CD4-positive, alpha-beta T cell (primary cell): ENCODE measurements at regions not wholly inside any gene's neighbourhood (a gene's known extent, or its start where the extent isn't known, plus 50 kb on each side); places are given as distances from the start of the nearest gene placed in this dataset.

Experiments
- ATAC-seq: fragments of 200-7000 bp; cut with Tn5 transposase; one replicate; pipeline ENCODE4 v1.10.0; 2022; ENCODE audit warnings: mild to moderate bottlenecking; ENCODE audit not compliant: poor library complexity
- CTCF ChIA-PET: fragments of 350-600 bp; sonication (Branson Sonifier 250); formaldehyde crosslinking; loops from one replicate; lab custom pipeline; 2021; ENCODE audit warnings: antibody characterized with exemption, inconsistent platforms; lab: Charles Lee
- POLR2A ChIA-PET: fragments of 350-600 bp; sonication (Branson Sonifier 250); formaldehyde crosslinking; loops from one replicate; lab custom pipeline; 2021; ENCODE audit warnings: antibody characterized with exemption, inconsistent platforms; lab: Charles Lee
- DNase-seq, 14 experiments: peaks; one replicate each; pipeline ENCODE4 v3.0.0-alpha.2; 2013 to 2020; ENCODE audit warnings: mixed read lengths in 2 of 14
- H3K27ac ChIP-seq, 2 donors: one replicate each; pipeline versions ENCODE4 v1.5.1 to v1.7.0; 2013; ENCODE audit warnings: low read length in 2 of 2, low read depth in 1 of 2, mild to moderate bottlenecking in 1 of 2
- H3K27me3 ChIP-seq, 2 experiments: 1 replicate in 1 of 2; 2 replicates in 1 of 2; pipeline versions ENCODE4 v1.6.1 to v1.7.0; 2013; ENCODE audit warnings: low read length in 2 of 2, control low read depth in 1 of 2, mild to moderate bottlenecking in 1 of 2, moderate library complexity in 1 of 2; ENCODE audit not compliant: insufficient read depth in 2 of 2, control insufficient read depth in 1 of 2
- H3K36me3 ChIP-seq: one replicate; pipeline ENCODE4 v1.6.1; 2013; ENCODE audit warnings: low read length, control low read depth; ENCODE audit not compliant: insufficient read depth
- H3K4me1 ChIP-seq: one replicate; pipeline ENCODE4 v1.6.1; 2013; ENCODE audit warnings: low read length, control low read depth; ENCODE audit not compliant: insufficient read depth
- H3K4me3 ChIP-seq: one replicate; pipeline ENCODE4 v1.5.1; 2013; ENCODE audit warnings: mild to moderate bottlenecking, low read length, moderate library complexity
- H3K9me3 ChIP-seq, 2 experiments: 1 replicate in 1 of 2; 2 replicates in 1 of 2; pipeline versions ENCODE4 v1.6.1 to v1.7.0; 2013; ENCODE audit warnings: low read length in 2 of 2, mild to moderate bottlenecking in 2 of 2, control low read depth in 1 of 2, moderate library complexity in 1 of 2; ENCODE audit not compliant: control insufficient read depth in 1 of 2, insufficient read depth in 1 of 2
- H3K27ac Mint-ChIP-seq: one replicate; pipeline ENCODE4 v1.8.0; 2020; ENCODE audit warnings: mixed read lengths
- H3K27me3 Mint-ChIP-seq: one replicate; pipeline ENCODE4 v1.8.0; 2021; ENCODE audit warnings: mixed read lengths
- H3K36me3 Mint-ChIP-seq: one replicate; pipeline ENCODE4 v1.8.0; 2021; ENCODE audit warnings: low read depth, mixed read lengths
- H3K4me1 Mint-ChIP-seq: one replicate; pipeline ENCODE4 v1.8.0; 2021; ENCODE audit warnings: low read depth, mixed read lengths
- H3K4me3 Mint-ChIP-seq: one replicate; pipeline ENCODE4 v1.8.0; 2020; ENCODE audit warnings: mild to moderate bottlenecking, mixed read lengths
- H3K9me3 Mint-ChIP-seq: one replicate; pipeline ENCODE4 v1.8.0; 2020; ENCODE audit warnings: mixed read lengths
- intact Hi-C, 2 experiments: fragments of 100-400 bp; cut with DNase I in 1 of 2; cut with micrococcal nuclease in 1 of 2; formaldehyde crosslinking; loops; one replicate each; pipeline versions ENCODE4 v1.15.1 to v1.9.0; 2023 to 2025; cut with DNase I, micrococcal nuclease
- TF ChIP-seq, protein P1 (sequence below): fragments of 200-600 bp; IDR thresholded peaks from one replicate; pipeline ENCODE4 v1.8.0; 2022; ENCODE audit warnings: antibody characterized with exemption, mild to moderate bottlenecking

DNA sequence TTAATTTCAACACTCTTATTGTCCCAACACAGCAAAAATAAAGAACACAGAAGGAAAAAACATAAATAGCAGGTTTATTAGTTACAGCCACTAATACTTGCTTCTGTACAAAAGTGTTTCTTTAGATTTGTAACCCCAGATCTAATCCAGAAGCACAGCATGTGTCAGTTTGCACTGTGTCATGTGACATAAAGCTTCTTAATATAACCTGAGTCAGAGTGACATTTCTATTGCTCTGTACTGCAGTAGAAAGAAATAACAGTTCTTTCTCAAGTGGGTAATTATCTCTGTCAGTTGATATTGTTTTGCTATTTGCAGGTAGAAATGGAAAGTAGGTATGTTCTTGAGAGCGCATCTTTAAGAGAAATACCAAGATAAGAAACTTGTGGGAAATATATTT is 422.5 kb downstream of the ZIC3 start:
- POLR2A ChIA-PET, result no interaction called here
- no peak for ATAC-seq

DNA sequence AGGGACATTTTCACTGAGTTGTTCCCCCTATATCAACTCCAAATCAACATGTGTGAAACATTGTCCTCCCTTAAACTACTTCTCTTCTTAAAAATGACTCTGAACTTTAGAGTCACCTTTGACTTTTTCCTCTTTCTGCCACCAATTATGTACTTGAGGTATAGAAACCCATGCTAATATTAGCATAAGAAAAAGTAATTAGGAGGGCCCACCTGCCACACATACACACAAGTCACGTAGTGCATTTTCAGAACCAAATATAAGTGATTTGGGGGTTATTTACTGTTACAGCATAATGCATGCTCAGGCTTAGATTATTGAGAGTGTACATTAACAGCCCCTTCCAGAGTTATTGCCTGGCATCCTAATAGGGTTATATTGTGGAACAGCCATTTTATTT is 432.7 kb downstream of the ZIC3 start:
- no peaks in the 10 kb centered on the region for H3K27me3 Mint-ChIP-seq
- Histone ChIP-seq H3K9me3 (no peaks in the 10 kb centered on the region), H3K4me3 (no peak overlapping the region), H3K4me1 (no peaks in the 10 kb centered on the region), H3K27me3 (no peaks in the 10 kb centered on the region), H3K36me3 (no peaks in the 10 kb centered on the region), H3K27ac (no peak overlapping the region)
- ATAC-seq, result no peak
- H3K36me3 Mint-ChIP-seq, result no peaks in the 10 kb centered on the region
- H3K9me3 Mint-ChIP-seq, result no peaks in the 10 kb centered on the region
- TF ChIP-seq, protein P1, sequence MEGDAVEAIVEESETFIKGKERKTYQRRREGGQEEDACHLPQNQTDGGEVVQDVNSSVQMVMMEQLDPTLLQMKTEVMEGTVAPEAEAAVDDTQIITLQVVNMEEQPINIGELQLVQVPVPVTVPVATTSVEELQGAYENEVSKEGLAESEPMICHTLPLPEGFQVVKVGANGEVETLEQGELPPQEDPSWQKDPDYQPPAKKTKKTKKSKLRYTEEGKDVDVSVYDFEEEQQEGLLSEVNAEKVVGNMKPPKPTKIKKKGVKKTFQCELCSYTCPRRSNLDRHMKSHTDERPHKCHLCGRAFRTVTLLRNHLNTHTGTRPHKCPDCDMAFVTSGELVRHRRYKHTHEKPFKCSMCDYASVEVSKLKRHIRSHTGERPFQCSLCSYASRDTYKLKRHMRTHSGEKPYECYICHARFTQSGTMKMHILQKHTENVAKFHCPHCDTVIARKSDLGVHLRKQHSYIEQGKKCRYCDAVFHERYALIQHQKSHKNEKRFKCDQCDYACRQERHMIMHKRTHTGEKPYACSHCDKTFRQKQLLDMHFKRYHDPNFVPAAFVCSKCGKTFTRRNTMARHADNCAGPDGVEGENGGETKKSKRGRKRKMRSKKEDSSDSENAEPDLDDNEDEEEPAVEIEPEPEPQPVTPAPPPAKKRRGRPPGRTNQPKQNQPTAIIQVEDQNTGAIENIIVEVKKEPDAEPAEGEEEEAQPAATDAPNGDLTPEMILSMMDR, result no peak
- no peak overlapping the region for H3K27ac Mint-ChIP-seq
- intact Hi-C loops, result no loop called here
- H3K4me3 Mint-ChIP-seq, result no peak overlapping the region
- no peak for DNase-seq
- H3K4me1 Mint-ChIP-seq, result no peaks in the 10 kb centered on the region
- ChIA-PET CTCF (no interaction called here), POLR2A (no interaction called here)

More for the DNA sequence above, 422.5 kb downstream of the ZIC3 start:
- Mint-ChIP-seq H3K27ac (no peak overlapping the region), H3K27me3 (no peaks in the 10 kb centered on the region), H3K36me3 (no peaks in the 10 kb centered on the region), H3K9me3 (no peaks in the 10 kb centered on the region), H3K4me3 (no peak overlapping the region), H3K4me1 (no peaks in the 10 kb centered on the region)
- DNase-seq, result no peak
- CTCF ChIA-PET, result no interaction called here
- Histone ChIP-seq H3K4me1 (no peaks in the 10 kb centered on the region), H3K9me3 (no peaks in the 10 kb centered on the region), H3K27ac (no peak overlapping the region), H3K4me3 (no peak overlapping the region), H3K36me3 (no peaks in the 10 kb centered on the region), H3K27me3 (no peaks in the 10 kb centered on the region)
- TF ChIP-seq, protein P1, result no peak
- intact Hi-C loops, result no loop called here

DNA sequence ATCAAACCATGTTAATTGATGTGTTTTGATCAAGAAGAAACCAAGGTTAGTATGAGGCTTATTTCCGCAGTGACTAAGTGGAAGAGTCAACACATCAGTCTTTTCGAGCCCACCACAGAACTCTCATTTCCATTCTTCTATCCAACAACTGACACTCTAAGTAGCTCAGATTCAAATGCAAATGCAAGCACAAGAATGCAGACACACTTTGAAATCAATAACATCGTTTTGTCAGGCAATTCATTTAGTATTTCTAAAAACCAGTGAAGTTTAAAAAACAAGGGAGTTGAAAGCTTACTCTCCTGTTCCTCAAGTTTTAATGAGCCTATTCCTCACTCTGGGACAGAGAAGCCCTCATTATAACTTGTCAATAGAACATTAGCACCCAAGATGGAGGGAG is 433.1 kb downstream of the ZIC3 start:
- Mint-ChIP-seq H3K27ac (no peak overlapping the region), H3K4me1 (no peaks in the 10 kb centered on the region), H3K4me3 (no peak overlapping the region), H3K27me3 (no peaks in the 10 kb centered on the region), H3K36me3 (no peaks in the 10 kb centered on the region), H3K9me3 (no peaks in the 10 kb centered on the region)
- Histone ChIP-seq H3K27me3 (no peaks in the 10 kb centered on the region), H3K9me3 (no peaks in the 10 kb centered on the region), H3K4me1 (no peaks in the 10 kb centered on the region), H3K27ac (no peak overlapping the region), H3K36me3 (no peaks in the 10 kb centered on the region), H3K4me3 (no peak overlapping the region)
- ATAC-seq, result no peak
- intact Hi-C loops, result no loop called here
- POLR2A ChIA-PET, result no interaction called here
- DNase-seq, result no peak
- CTCF ChIA-PET, result no interaction called here
- TF ChIP-seq, protein P1, result no peak
